KMS-11 (cell line): ENCODE measurements at regions not wholly inside any gene's neighbourhood (a gene's known extent, or its start where the extent isn't known, plus 50 kb on each side); places are given as distances from the start of the nearest gene placed in this dataset.

Experiments used
- H2AFZ ChIP-seq: fragments of 200-600 bp; sonication (generic); 2 replicates; pipeline ENCODE4 v1.6.1; 2016; ENCODE audit warnings: antibody characterized with exemption, mixed run types, low read depth
- H3K27ac ChIP-seq: fragments of 200-600 bp; sonication (generic); 2 replicates; pipeline ENCODE4 v1.6.1; 2016; ENCODE audit warnings: mild to moderate bottlenecking, mixed run types
- H3K27me3 ChIP-seq: fragments of 200-600 bp; sonication (generic); 2 replicates; pipeline ENCODE4 v1.6.1; 2017; ENCODE audit warnings: mild to moderate bottlenecking, low read depth, mixed run types, moderate library complexity; ENCODE audit not compliant: insufficient read depth
- H3K36me3 ChIP-seq: fragments of 200-600 bp; sonication (generic); 2 replicates; pipeline ENCODE4 v1.6.1; 2017; ENCODE audit warnings: mild to moderate bottlenecking, mixed run types; ENCODE audit not compliant: insufficient read depth
- H3K4me1 ChIP-seq: fragments of 200-600 bp; sonication (generic); 2 replicates; pipeline ENCODE4 v1.6.1; 2016; ENCODE audit warnings: mild to moderate bottlenecking, low read depth, mixed run types; ENCODE audit not compliant: poor library complexity, severe bottlenecking
- H3K4me2 ChIP-seq: fragments of 200-600 bp; sonication (generic); 2 replicates; pipeline ENCODE4 v1.7.0; 2016; ENCODE audit warnings: mild to moderate bottlenecking, mixed run types
- H3K4me3 ChIP-seq: fragments of 200-600 bp; sonication (generic); IDR thresholded peaks from 2 replicates; pipeline ENCODE4 v1.6.1; 2017; ENCODE audit warnings: low read depth, low read length, mixed read lengths; ENCODE audit not compliant: insufficient read depth
- H3K79me2 ChIP-seq: fragments of 200-600 bp; sonication (generic); 2 replicates; pipeline ENCODE4 v1.6.1; 2016; ENCODE audit warnings: low read depth, mixed run types; ENCODE audit not compliant: insufficient read depth
- H3K9ac ChIP-seq: fragments of 200-600 bp; sonication (generic); 2 replicates; pipeline ENCODE4 v1.6.1; 2016; ENCODE audit warnings: mild to moderate bottlenecking, mixed run types
- H4K20me1 ChIP-seq: fragments of 200-600 bp; sonication (generic); 2 replicates; pipeline ENCODE4 v1.6.1; 2016; ENCODE audit warnings: mild to moderate bottlenecking, mixed run types; ENCODE audit not compliant: insufficient read depth
- TF ChIP-seq, protein P1 (sequence below): fragments of 200-600 bp; sonication (generic); conservative IDR thresholded peaks from 2 replicates; pipeline ENCODE4 v1.6.1; 2017; ENCODE audit warnings: low read depth, mild to moderate bottlenecking, antibody characterized with exemption, low read length, moderate library complexity, mixed read lengths

DNA sequence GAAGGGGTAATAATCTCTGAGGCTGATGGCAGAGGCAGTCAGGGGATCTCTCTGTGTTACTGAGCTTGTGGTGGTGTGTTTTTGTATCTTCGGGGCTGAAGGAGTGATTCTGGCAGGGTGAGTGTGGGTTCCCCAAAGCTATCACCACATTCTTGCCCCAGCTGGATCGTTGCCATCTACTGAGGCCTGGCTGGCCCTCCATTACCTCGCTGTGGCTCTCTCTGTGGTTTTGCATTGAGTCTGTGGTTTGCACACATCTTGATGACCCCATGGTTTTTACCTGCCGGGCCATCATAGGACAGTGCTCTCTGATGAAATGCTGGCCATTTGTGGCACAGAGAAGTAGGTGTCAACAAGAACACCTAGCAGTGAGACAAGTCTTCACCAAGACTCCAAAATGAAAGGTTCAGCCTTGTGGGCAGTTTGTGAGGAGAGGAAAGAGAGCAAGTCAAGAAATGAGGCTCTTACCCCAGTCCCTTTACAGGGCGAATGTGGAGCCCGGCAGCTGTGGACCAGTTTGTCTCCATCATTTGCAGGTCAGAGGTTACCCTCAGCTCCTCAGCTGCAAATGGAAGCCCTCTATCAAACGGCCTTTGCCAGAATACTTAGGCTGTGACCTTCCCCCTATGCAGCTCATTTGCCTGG lies 69.0 kb upstream of the NPAS1 start:
- TF ChIP-seq, protein P1, sequence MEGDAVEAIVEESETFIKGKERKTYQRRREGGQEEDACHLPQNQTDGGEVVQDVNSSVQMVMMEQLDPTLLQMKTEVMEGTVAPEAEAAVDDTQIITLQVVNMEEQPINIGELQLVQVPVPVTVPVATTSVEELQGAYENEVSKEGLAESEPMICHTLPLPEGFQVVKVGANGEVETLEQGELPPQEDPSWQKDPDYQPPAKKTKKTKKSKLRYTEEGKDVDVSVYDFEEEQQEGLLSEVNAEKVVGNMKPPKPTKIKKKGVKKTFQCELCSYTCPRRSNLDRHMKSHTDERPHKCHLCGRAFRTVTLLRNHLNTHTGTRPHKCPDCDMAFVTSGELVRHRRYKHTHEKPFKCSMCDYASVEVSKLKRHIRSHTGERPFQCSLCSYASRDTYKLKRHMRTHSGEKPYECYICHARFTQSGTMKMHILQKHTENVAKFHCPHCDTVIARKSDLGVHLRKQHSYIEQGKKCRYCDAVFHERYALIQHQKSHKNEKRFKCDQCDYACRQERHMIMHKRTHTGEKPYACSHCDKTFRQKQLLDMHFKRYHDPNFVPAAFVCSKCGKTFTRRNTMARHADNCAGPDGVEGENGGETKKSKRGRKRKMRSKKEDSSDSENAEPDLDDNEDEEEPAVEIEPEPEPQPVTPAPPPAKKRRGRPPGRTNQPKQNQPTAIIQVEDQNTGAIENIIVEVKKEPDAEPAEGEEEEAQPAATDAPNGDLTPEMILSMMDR: no peak
- Histone ChIP-seq H3K4me2 (peak overlapping the region; percentile 79), H3K27me3 (no peaks in the 10 kb centered on the region), H3K27ac (peak overlapping the region; percentile 89), H2AFZ (no peak overlapping the region), H3K4me1 (peaks cover 88% of the 10 kb centered on the region), H3K9ac (peak overlapping the region; percentile 12; the same call in 1 of the 2 replicates), H3K79me2 (peaks cover 33% of the 10 kb centered on the region), H4K20me1 (no peaks in the 10 kb centered on the region; the same call in 1 of the 2 replicates), H3K36me3 (no peaks in the 10 kb centered on the region), H3K4me3 (no peak overlapping the region)

DNA sequence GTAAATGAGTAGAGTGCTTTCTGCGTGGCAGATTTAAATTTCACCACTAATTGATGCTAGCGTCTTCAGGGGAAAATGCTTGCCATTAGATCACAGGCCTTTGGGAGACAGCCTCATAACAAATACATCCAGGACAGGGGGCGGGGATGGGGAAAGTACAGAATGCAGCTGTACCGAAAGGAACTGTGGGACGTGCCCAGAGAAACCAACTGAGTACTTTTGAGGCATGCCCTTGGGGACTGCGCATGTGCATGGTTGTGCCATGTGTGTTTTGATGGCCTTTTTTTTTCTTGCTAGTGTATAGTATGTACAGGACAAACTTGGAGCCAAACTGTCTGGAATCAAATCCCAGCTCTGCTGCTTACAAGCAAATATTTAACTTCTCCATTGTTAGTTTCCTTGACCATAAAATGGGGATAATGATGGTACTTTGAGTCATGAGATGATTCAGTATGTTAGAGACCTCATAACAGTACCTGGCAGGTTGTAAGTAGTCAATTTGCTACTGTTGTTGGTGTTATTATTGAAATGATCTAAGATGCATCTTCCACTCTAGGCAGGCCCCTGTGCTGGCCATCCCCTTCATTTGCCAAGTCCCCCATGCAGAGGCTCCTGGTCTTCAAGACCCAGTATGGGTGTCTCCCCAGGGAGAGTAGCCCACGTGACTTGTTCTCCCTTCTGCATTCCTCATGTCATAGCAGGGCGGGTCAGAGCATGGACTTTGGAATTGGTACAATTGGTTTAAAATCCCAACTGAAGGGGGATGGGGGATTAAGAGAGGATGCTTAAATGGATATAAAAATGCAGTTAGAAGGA lies 68.3 kb upstream of the NPAS1 start:
- TF ChIP-seq, protein P1: no peak
- no peak overlapping the region for H3K4me3 ChIP-seq
- no peaks in the 10 kb centered on the region for H3K27me3 ChIP-seq
- peak overlapping the region; percentile 79 for H3K4me2 ChIP-seq
- H3K4me1 ChIP-seq: peaks cover 88% of the 10 kb centered on the region
- H4K20me1 ChIP-seq: no peaks in the 10 kb centered on the region
- no peak overlapping the region for H2AFZ ChIP-seq
- no peaks in the 10 kb centered on the region for H3K36me3 ChIP-seq
- H3K79me2 ChIP-seq: peaks cover 30% of the 10 kb centered on the region
- peak overlapping the region; percentile 12; the same call in 1 of the 2 replicates for H3K9ac ChIP-seq
- H3K27ac ChIP-seq: peak overlapping the region; percentile 89

DNA sequence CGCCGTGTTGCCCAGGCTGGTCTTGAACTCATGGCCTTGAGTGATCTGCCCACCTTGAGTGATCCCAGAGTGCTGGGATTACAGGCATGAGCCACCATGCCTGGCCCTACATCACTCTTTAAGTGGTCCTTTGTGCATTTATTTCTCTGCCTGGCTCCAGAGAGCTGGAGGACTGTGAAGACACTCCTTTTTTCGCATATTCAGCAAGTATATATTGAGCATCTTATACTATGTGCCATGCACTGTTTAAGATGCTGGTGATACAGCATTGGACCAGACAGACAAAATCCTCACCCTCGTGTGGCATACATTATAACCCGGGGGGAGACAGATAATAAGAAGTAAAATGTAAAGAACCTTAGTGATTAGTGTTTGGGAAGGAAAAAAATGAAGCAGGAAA lies 66.8 kb upstream of the NPAS1 start:
- H3K79me2 ChIP-seq: peaks cover 28% of the 10 kb centered on the region
- H3K36me3 ChIP-seq: no peaks in the 10 kb centered on the region
- H3K9ac ChIP-seq: no peak overlapping the region
- peak overlapping the region; percentile 89 for H3K27ac ChIP-seq
- H3K27me3 ChIP-seq: no peaks in the 10 kb centered on the region
- TF ChIP-seq, protein P1: no peak
- no peak overlapping the region for H3K4me3 ChIP-seq
- peaks cover 91% of the 10 kb centered on the region for H3K4me1 ChIP-seq
- no peaks in the 10 kb centered on the region for H4K20me1 ChIP-seq
- H2AFZ ChIP-seq: no peak overlapping the region
- H3K4me2 ChIP-seq: peak overlapping the region; percentile 79

DNA sequence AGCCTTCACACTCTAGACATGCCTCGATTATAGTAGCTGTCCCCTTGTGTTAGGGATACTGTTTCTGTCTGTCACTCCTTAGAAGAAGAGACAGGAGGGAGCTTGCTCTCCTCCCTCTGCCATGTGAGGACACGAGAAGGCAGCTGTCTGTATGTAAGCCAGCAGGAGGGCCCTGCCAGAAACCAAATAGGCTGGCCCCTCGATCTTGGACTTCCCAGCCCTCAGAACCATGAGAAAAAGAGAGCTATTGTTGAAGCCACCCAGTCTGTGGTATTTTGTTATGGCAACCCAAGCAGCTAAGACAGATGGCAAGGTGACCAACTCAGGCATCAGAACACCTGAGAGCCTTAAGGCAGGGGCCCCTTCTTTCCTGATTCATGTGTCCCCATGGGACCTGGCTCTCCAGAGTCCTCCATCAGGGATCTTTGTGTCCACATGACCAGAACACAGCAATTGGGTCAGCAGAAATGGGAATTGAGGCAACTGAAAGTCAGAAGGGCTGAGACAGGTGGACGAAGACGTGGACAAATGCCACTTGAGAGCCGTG lies 65.6 kb upstream of the NPAS1 start:
- Histone ChIP-seq H3K4me3 (peak overlapping the region; percentile 23), H3K4me1 (peaks cover 96% of the 10 kb centered on the region), H4K20me1 (no peaks in the 10 kb centered on the region), H3K9ac (peak overlapping the region; percentile 57), H3K27ac (peak overlapping the region; percentile 89), H3K27me3 (no peaks in the 10 kb centered on the region), H3K36me3 (no peaks in the 10 kb centered on the region), H3K4me2 (peak overlapping the region; percentile 79), H3K79me2 (peaks cover 24% of the 10 kb centered on the region), H2AFZ (no peak overlapping the region)
- TF ChIP-seq, protein P1: no peak
